ENCODE measurements at regions not wholly inside any gene's neighbourhood (a gene's known extent, or its start where the extent isn't known, plus 50 kb on each side); places are given as distances from the start of the nearest gene placed in this dataset.
A peak's percentile ranks its signal among the peaks of the same experiment; 100 is the strongest.

DNA sequence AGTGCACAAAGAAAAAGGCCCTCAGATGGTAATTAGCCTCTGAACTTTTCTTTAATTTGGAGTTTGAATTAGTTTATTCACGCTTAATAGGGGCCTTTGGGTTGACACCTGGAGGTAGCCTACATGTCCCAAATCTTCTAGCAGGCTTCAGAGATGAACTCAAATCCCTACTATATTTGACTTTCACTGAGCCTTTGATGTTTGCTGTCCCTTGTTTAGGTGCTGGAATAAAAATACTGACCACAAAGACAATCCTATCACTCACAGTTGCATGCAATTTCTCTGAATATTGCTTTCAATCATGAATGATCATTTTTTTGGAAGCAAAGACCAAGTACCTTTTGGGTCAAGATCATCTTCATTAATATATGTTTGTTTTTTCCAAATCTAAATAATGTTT lies 564.0 kb upstream of the FANCL start:
- no peak for TF ChIP-seq SPI1 (IDR thresholded peaks at IDR 0.05; ENCODE audit: borderline replicate concordance, low read depth)
- TF ChIP-seq, protein P1, sequence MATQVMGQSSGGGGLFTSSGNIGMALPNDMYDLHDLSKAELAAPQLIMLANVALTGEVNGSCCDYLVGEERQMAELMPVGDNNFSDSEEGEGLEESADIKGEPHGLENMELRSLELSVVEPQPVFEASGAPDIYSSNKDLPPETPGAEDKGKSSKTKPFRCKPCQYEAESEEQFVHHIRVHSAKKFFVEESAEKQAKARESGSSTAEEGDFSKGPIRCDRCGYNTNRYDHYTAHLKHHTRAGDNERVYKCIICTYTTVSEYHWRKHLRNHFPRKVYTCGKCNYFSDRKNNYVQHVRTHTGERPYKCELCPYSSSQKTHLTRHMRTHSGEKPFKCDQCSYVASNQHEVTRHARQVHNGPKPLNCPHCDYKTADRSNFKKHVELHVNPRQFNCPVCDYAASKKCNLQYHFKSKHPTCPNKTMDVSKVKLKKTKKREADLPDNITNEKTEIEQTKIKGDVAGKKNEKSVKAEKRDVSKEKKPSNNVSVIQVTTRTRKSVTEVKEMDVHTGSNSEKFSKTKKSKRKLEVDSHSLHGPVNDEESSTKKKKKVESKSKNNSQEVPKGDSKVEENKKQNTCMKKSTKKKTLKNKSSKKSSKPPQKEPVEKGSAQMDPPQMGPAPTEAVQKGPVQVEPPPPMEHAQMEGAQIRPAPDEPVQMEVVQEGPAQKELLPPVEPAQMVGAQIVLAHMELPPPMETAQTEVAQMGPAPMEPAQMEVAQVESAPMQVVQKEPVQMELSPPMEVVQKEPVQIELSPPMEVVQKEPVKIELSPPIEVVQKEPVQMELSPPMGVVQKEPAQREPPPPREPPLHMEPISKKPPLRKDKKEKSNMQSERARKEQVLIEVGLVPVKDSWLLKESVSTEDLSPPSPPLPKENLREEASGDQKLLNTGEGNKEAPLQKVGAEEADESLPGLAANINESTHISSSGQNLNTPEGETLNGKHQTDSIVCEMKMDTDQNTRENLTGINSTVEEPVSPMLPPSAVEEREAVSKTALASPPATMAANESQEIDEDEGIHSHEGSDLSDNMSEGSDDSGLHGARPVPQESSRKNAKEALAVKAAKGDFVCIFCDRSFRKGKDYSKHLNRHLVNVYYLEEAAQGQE (IDR thresholded peaks at IDR 0.05; ENCODE audit: insufficient replicate concordance, low read depth) = peak; percentile 83
- TF ChIP-seq, protein P2, sequence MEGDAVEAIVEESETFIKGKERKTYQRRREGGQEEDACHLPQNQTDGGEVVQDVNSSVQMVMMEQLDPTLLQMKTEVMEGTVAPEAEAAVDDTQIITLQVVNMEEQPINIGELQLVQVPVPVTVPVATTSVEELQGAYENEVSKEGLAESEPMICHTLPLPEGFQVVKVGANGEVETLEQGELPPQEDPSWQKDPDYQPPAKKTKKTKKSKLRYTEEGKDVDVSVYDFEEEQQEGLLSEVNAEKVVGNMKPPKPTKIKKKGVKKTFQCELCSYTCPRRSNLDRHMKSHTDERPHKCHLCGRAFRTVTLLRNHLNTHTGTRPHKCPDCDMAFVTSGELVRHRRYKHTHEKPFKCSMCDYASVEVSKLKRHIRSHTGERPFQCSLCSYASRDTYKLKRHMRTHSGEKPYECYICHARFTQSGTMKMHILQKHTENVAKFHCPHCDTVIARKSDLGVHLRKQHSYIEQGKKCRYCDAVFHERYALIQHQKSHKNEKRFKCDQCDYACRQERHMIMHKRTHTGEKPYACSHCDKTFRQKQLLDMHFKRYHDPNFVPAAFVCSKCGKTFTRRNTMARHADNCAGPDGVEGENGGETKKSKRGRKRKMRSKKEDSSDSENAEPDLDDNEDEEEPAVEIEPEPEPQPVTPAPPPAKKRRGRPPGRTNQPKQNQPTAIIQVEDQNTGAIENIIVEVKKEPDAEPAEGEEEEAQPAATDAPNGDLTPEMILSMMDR (IDR thresholded peaks at IDR 0.05; ENCODE audit: insufficient read depth, low read length) = no peak
- H3K27me3 ChIP-seq (ENCODE audit: insufficient read depth, poor library complexity, severe bottlenecking) = no peaks in the 10 kb centered on the region
- H3K4me3 ChIP-seq (replicated peaks; ENCODE audit: insufficient read depth, low read length) = no peak overlapping the region
- no peak for DNase-seq (ENCODE audit: low read depth in 1 of 2, low spot score in 1 of 2)
- no peak overlapping the region for H3K27ac ChIP-seq (replicated peaks)

DNA sequence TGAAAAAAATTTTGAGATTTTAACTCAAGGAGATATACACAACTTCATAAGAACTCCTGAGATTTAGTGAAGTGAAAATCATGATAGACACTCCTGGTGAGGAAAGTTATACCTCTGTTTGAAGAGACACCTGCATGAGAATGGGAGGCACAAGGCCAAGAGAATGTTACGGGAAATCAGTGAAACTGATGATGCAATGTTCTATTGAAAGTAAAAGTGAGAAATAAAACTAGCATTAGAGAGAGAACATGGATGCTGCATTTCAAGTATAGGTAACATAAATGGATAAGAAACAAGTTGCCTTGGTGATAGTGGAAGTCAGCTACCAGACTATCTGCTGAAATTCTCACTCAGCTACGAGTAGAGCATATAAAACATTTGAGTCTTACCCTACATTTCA lies 562.1 kb upstream of the FANCL start:
- no peak overlapping the region for H3K4me3 ChIP-seq (replicated peaks; ENCODE audit: insufficient read depth, low read length)
- DNase-seq (ENCODE audit: low read depth in 1 of 2, low spot score in 1 of 2) = no peak
- no peak overlapping the region for H3K27ac ChIP-seq (replicated peaks)
- TF ChIP-seq, protein P1 (IDR thresholded peaks at IDR 0.05; ENCODE audit: insufficient replicate concordance, low read depth) = no peak
- TF ChIP-seq, protein P2 (IDR thresholded peaks at IDR 0.05; ENCODE audit: insufficient read depth, low read length) = no peak
- TF ChIP-seq GABPA (IDR thresholded peaks at IDR 0.05; ENCODE audit: low read depth) (no peak), POLR2AphosphoS5 (IDR thresholded peaks at IDR 0.05; ENCODE audit: low read depth) (no peak), SPI1 (IDR thresholded peaks at IDR 0.05; ENCODE audit: borderline replicate concordance, low read depth) (no peak)
- no peaks in the 10 kb centered on the region for H3K27me3 ChIP-seq (ENCODE audit: insufficient read depth, poor library complexity, severe bottlenecking)

GRCh38 chr2:58800881-58801280 lies 559.8 kb upstream of the FANCL start:
- Histone ChIP-seq H3K27ac (replicated peaks) (no peak overlapping the region), H3K27me3 (ENCODE audit: insufficient read depth, poor library complexity, severe bottlenecking) (no peaks in the 10 kb centered on the region), H3K4me3 (replicated peaks; ENCODE audit: insufficient read depth, low read length) (no peak overlapping the region)
- DNase-seq (ENCODE audit: low read depth in 1 of 2, low spot score in 1 of 2) = no peak
- TF ChIP-seq POLR2AphosphoS5 (IDR thresholded peaks at IDR 0.05; ENCODE audit: low read depth) (no peak), GABPA (IDR thresholded peaks at IDR 0.05; ENCODE audit: low read depth) (no peak), SPI1 (IDR thresholded peaks at IDR 0.05; ENCODE audit: borderline replicate concordance, low read depth) (no peak)
- TF ChIP-seq, protein P2 (IDR thresholded peaks at IDR 0.05; ENCODE audit: insufficient read depth, low read length) = no peak
- TF ChIP-seq, protein P1 (IDR thresholded peaks at IDR 0.05; ENCODE audit: insufficient replicate concordance, low read depth) = no peak

Measured in HL-60 (cell line).